ENCODE measurements at regions not wholly inside any gene's neighbourhood (a gene's known extent, or its start where the extent isn't known, plus 50 kb on each side); places are given as distances from the start of the nearest gene placed in this dataset.

DNA sequence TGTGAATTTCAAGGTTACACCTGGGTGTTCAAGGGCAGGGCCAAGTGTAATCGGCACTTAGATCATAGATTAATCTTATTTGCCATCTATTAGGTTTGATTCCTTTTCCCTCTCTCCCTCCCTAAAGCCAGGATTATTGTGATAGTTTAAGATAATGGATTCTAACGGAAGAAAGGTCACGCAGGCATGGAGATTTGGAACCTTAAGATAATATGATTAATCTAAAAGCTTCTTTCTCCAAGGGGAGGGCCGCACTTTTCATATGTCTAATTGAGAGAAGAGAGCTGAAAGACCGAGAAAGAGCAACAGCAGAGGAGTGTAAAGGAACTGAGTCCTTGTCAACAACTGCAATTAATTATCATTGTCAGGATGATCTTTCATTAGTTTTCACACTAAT lies 858.8 kb upstream of the NR2F2 start:
- Histone ChIP-seq H3K4me1 (ENCODE audit: control insufficient read depth, insufficient read depth, low read length, poor library complexity, severe bottlenecking) (peaks cover 12% of the 10 kb centered on the region), H3K9me3 (ENCODE audit: control insufficient read depth, low read length) (no peaks in the 10 kb centered on the region), H3K4me3 (ENCODE audit: extremely low read depth, insufficient read depth, low read length, poor library complexity, severe bottlenecking) (no peak overlapping the region), H3K36me3 (ENCODE audit: control insufficient read depth, insufficient read depth, low read length) (no peaks in the 10 kb centered on the region), H3K27ac (ENCODE audit: low read depth, low read length, severe bottlenecking) (no peak overlapping the region)
- WGBS, 2 experiments (ENCODE audit: insufficient coverage in 2 of 2): 100% methylated on average over 2 of the region's 5 CpGs; no CpG with 5 or more reads in 1 of the 2 experiments

DNA sequence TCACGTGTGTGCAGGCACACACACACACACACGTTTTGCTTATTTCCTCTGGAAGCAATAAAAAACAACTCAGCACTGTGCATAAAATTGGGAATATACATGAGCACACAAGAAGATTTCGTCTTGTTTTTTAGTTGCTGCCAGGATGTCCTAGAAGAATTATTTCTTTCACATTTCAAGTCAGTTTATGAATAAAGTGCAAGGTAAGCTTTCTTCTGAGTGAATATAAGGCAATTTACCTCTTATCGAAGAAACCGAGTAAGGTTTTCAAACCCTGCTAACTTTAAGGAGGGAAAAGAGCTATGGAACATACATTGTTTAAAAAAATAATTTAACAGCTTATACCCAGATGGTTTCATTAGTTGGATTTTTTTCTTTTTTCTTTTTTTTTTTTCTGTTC lies 855.4 kb upstream of the NR2F2 start:
- H3K9me3 ChIP-seq (ENCODE audit: control insufficient read depth, low read length): no peaks in the 10 kb centered on the region
- WGBS, 2 experiments (ENCODE audit: insufficient coverage in 2 of 2): 100% methylated on average over 2 of the region's 5 CpGs; no CpG with 5 or more reads in 1 of the 2 experiments
- no peak overlapping the region for H3K27ac ChIP-seq (ENCODE audit: low read depth, low read length, severe bottlenecking)
- H3K4me1 ChIP-seq (ENCODE audit: control insufficient read depth, insufficient read depth, low read length, poor library complexity, severe bottlenecking): peaks cover 12% of the 10 kb centered on the region
- no peaks in the 10 kb centered on the region for H3K36me3 ChIP-seq (ENCODE audit: control insufficient read depth, insufficient read depth, low read length)
- H3K4me3 ChIP-seq (ENCODE audit: extremely low read depth, insufficient read depth, low read length, poor library complexity, severe bottlenecking): no peak overlapping the region

DNA sequence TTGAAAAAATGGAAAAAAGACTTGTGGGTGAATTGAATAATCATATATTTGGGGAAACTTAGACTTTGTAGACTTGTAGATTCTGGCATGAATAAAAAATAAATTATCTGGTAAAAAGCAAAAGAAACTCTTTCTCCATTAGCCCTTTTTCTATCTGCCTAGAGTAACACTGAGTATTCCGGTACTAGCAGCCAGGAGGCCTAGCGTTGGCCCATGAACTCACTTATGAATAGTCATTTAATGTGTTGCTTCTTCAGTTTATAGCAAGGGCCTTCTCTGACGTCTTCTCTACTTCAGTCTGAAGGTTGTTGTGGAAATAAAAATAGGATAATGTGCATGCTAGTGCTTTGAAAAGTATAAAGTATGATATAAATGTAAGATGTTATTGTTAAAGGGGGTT lies 851.2 kb upstream of the NR2F2 start:
- no peak overlapping the region for H3K27ac ChIP-seq (ENCODE audit: low read depth, low read length, severe bottlenecking)
- 80 to 100% methylated on average over 1 of the region's 3 CpGs for WGBS, 2 experiments (ENCODE audit: insufficient coverage in 2 of 2)
- H3K4me3 ChIP-seq (ENCODE audit: extremely low read depth, insufficient read depth, low read length, poor library complexity, severe bottlenecking): no peak overlapping the region
- H3K4me1 ChIP-seq (ENCODE audit: control insufficient read depth, insufficient read depth, low read length, poor library complexity, severe bottlenecking): no peaks in the 10 kb centered on the region
- H3K36me3 ChIP-seq (ENCODE audit: control insufficient read depth, insufficient read depth, low read length): no peaks in the 10 kb centered on the region
- H3K9me3 ChIP-seq (ENCODE audit: control insufficient read depth, low read length): no peaks in the 10 kb centered on the region

GRCh38 chr15:95485367-95485766 lies 845.1 kb upstream of the NR2F2 start:
- no peaks in the 10 kb centered on the region for H3K36me3 ChIP-seq (ENCODE audit: control insufficient read depth, insufficient read depth, low read length)
- H3K4me1 ChIP-seq (ENCODE audit: control insufficient read depth, insufficient read depth, low read length, poor library complexity, severe bottlenecking): no peaks in the 10 kb centered on the region
- H3K27ac ChIP-seq (ENCODE audit: low read depth, low read length, severe bottlenecking): no peak overlapping the region
- H3K4me3 ChIP-seq (ENCODE audit: extremely low read depth, insufficient read depth, low read length, poor library complexity, severe bottlenecking): no peak overlapping the region
- H3K9me3 ChIP-seq (ENCODE audit: control insufficient read depth, low read length): no peaks in the 10 kb centered on the region

DNA sequence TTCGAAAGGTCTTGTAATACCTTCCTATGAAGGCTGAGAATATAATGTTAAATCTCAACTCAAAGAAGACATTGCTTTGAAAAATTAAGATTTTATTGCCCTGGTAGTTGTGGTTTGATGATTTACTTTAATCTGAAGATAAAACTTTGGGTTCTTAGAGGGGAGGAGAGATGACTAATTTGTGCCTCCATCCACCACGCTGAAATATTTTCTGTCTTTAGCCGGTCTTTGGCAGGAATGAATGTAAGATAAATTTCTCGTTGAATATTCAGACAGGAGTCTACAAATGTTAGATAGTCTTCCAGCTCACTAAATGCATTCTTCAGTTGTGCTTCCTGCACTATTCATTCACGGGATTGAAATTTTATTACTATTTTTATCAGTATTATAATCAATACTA lies 844.3 kb upstream of the NR2F2 start:
- 100% methylated on average over 1 to 2 of the region's 5 CpGs for WGBS, 2 experiments (ENCODE audit: insufficient coverage in 2 of 2)
- Histone ChIP-seq H3K4me1 (ENCODE audit: control insufficient read depth, insufficient read depth, low read length, poor library complexity, severe bottlenecking) (no peaks in the 10 kb centered on the region), H3K36me3 (ENCODE audit: control insufficient read depth, insufficient read depth, low read length) (no peaks in the 10 kb centered on the region), H3K9me3 (ENCODE audit: control insufficient read depth, low read length) (no peaks in the 10 kb centered on the region), H3K27ac (ENCODE audit: low read depth, low read length, severe bottlenecking) (no peak overlapping the region), H3K4me3 (ENCODE audit: extremely low read depth, insufficient read depth, low read length, poor library complexity, severe bottlenecking) (no peak overlapping the region)

DNA sequence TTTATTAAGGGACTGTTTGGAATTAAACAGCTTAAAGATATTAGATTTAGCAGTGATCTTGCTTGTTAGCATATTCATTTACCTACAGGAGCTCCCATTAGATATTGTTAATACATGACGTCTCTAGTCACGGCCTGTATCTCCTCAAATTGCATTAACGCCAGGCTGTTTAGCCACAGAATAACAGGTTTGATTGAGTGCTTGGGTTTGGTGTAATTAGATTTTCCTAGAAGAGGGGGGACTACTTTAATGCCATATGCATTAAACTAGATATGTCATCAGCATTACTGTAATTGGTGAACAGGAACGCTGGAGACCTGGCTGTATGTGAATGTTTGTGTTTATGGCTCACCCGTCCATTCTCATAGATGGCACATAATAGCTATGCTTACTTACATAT lies 841.4 kb upstream of the NR2F2 start:
- no peaks in the 10 kb centered on the region for H3K4me1 ChIP-seq (ENCODE audit: control insufficient read depth, insufficient read depth, low read length, poor library complexity, severe bottlenecking)
- H3K9me3 ChIP-seq (ENCODE audit: control insufficient read depth, low read length): no peaks in the 10 kb centered on the region
- H3K27ac ChIP-seq (ENCODE audit: low read depth, low read length, severe bottlenecking): no peak overlapping the region
- H3K36me3 ChIP-seq (ENCODE audit: control insufficient read depth, insufficient read depth, low read length): no peaks in the 10 kb centered on the region
- no peak overlapping the region for H3K4me3 ChIP-seq (ENCODE audit: extremely low read depth, insufficient read depth, low read length, poor library complexity, severe bottlenecking)
- no CpG with 5 or more reads among the region's 5 CpGs for WGBS, 2 experiments (ENCODE audit: insufficient coverage in 2 of 2)

DNA sequence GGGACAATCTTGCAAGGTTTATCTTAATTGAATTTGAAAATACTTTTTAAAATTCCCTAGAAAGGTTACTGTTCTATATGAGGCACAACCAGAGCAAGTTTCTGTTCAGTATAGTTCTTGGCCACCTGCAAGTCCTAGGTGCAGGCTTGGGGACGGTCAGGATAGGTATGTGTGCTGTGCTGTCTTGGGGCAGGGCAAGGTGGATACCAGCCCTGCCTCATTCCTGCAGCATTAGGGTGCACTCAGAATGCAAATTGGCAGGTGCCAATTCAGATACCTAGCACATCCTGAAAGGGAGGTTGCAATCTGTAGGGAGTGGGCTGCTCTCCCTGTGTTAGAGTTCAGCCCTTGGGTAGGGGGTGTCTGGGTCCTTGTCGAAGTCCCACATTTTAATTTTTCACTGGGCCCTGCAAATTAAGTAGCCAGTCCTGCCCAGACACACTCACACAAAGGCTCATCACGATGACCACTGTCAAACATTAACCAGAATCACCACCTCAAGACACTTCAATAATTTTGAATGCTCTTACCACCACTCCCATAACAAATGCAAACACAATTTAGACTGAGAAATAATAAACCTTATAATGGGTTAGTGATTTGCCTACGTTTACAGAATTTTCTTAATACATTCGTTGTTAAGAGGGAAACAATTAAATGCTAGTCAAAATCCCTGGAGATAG lies 838.0 kb upstream of the NR2F2 start:
- H3K36me3 ChIP-seq (ENCODE audit: control insufficient read depth, insufficient read depth, low read length): no peaks in the 10 kb centered on the region
- H3K4me3 ChIP-seq (ENCODE audit: extremely low read depth, insufficient read depth, low read length, poor library complexity, severe bottlenecking): no peak overlapping the region
- H3K27ac ChIP-seq (ENCODE audit: low read depth, low read length, severe bottlenecking): no peak overlapping the region
- H3K4me1 ChIP-seq (ENCODE audit: control insufficient read depth, insufficient read depth, low read length, poor library complexity, severe bottlenecking): peaks cover 7% of the 10 kb centered on the region
- H3K9me3 ChIP-seq (ENCODE audit: control insufficient read depth, low read length): no peaks in the 10 kb centered on the region
- WGBS, 2 experiments (ENCODE audit: insufficient coverage in 2 of 2): 89 to 96% methylated on average over 2 to 3 of the region's 5 CpGs

- Histone ChIP-seq H3K27ac (ENCODE audit: low read depth, low read length, severe bottlenecking) (no peak overlapping the region), H3K4me1 (ENCODE audit: control insufficient read depth, insufficient read depth, low read length, poor library complexity, severe bottlenecking) (peaks cover 7% of the 10 kb centered on the region), H3K36me3 (ENCODE audit: control insufficient read depth, insufficient read depth, low read length) (no peaks in the 10 kb centered on the region), H3K4me3 (ENCODE audit: extremely low read depth, insufficient read depth, low read length, poor library complexity, severe bottlenecking) (no peak overlapping the region), H3K9me3 (ENCODE audit: control insufficient read depth, low read length) (no peaks in the 10 kb centered on the region)
- WGBS, 2 experiments (ENCODE audit: insufficient coverage in 2 of 2): 90 to 91% methylated on average over 16 to 18 of the region's 19 CpGs
Measured at GRCh38 chr15:95494971-95495541, 835.4 kb upstream of the NR2F2 start.

DNA sequence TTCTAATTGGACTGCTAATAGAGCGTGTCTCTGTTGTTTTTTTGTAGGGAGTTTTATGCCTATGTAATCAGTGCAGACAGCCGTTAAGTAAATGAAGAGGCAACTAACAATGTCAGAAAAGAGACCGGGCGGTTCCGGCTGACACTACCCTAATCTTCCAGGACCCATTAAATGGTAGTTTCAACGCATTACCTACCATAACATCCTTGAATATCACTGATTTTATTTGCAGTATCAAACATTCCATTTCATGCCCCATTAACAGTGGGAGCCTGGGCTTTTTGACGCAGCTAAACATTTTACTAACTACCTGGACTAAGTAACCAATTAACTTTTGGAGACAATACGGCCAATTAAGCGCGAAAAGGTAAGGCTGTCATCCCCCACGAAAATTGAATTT lies 832.9 kb upstream of the NR2F2 start:
- Histone ChIP-seq H3K27ac (ENCODE audit: low read depth, low read length, severe bottlenecking) (no peak overlapping the region), H3K4me3 (ENCODE audit: extremely low read depth, insufficient read depth, low read length, poor library complexity, severe bottlenecking) (no peak overlapping the region), H3K9me3 (ENCODE audit: control insufficient read depth, low read length) (no peaks in the 10 kb centered on the region), H3K36me3 (ENCODE audit: control insufficient read depth, insufficient read depth, low read length) (no peaks in the 10 kb centered on the region), H3K4me1 (ENCODE audit: control insufficient read depth, insufficient read depth, low read length, poor library complexity, severe bottlenecking) (peaks cover 7% of the 10 kb centered on the region)
- WGBS, 2 experiments (ENCODE audit: insufficient coverage in 2 of 2): 92 to 100% methylated on average over 4 to 10 of the region's 11 CpGs

GRCh38 chr15:95498961-95499360 lies 831.5 kb upstream of the NR2F2 start:
- Histone ChIP-seq H3K4me3 (ENCODE audit: extremely low read depth, insufficient read depth, low read length, poor library complexity, severe bottlenecking) (no peak overlapping the region), H3K9me3 (ENCODE audit: control insufficient read depth, low read length) (no peaks in the 10 kb centered on the region), H3K36me3 (ENCODE audit: control insufficient read depth, insufficient read depth, low read length) (no peaks in the 10 kb centered on the region), H3K4me1 (ENCODE audit: control insufficient read depth, insufficient read depth, low read length, poor library complexity, severe bottlenecking) (peaks cover 7% of the 10 kb centered on the region), H3K27ac (ENCODE audit: low read depth, low read length, severe bottlenecking) (no peak overlapping the region)

- WGBS, 2 experiments (ENCODE audit: insufficient coverage in 2 of 2): 100% methylated on average over 3 of the region's 3 CpGs; no CpG with 5 or more reads in 1 of the 2 experiments
- Histone ChIP-seq H3K27ac (ENCODE audit: low read depth, low read length, severe bottlenecking) (no peak overlapping the region), H3K36me3 (ENCODE audit: control insufficient read depth, insufficient read depth, low read length) (no peaks in the 10 kb centered on the region), H3K4me3 (ENCODE audit: extremely low read depth, insufficient read depth, low read length, poor library complexity, severe bottlenecking) (no peak overlapping the region), H3K4me1 (ENCODE audit: control insufficient read depth, insufficient read depth, low read length, poor library complexity, severe bottlenecking) (peaks cover 7% of the 10 kb centered on the region), H3K9me3 (ENCODE audit: control insufficient read depth, low read length) (no peaks in the 10 kb centered on the region)
Measured at GRCh38 chr15:95499397-95499796, 831.1 kb upstream of the NR2F2 start.
